ENCODE measurements at regions not wholly inside any gene's neighbourhood (a gene's known extent, or its start where the extent isn't known, plus 50 kb on each side); places are given as distances from the start of the nearest gene placed in this dataset.

DNA sequence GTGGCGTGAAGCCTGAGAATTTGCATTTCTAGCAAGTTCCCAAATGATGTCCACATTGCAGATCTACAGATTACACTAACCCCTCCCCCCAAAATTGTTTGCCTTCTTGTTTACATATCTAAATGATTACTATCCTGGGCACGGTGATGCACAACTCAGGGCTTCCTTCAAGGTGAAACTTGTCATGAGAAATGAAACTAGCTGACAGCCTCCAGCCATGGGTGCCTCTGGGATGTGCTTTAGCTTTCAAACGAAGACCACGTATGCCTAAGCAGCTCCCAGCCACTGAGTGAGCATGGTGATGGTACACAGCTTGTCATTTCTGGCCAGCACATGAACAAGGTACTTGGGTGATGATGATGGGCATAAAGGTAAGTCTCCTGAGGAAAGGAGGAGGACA, 464.8 kb upstream of the DDX18 start:
- Histone ChIP-seq H2BK5ac (ENCODE audit: low read depth, low read length) (no peak overlapping the region), H3K4ac (replicated peaks; ENCODE audit: insufficient read length, low read depth, low read length) (no peak overlapping the region), H3K18ac (ENCODE audit: extremely low read depth, low read length) (no peak overlapping the region), H3K4me1 (replicated peaks in 1 of 4; ENCODE audit: control insufficient read depth in 3 of 4, insufficient read depth in 4 of 4, low read length in 3 of 4) (no peaks in the 10 kb centered on the region), H3K9ac (replicated peaks in 1 of 4; ENCODE audit: extremely low read depth in 1 of 4, low read depth in 3 of 4, low read length in 3 of 4) (no peak overlapping the region), H4K91ac (replicated peaks; ENCODE audit: insufficient read length, low read length) (no peak overlapping the region), H2BK15ac (ENCODE audit: low read length) (no peak overlapping the region), H3K79me1 (ENCODE audit: low read depth, low read length) (no peaks in the 10 kb centered on the region), H2BK20ac (ENCODE audit: low read length) (no peak overlapping the region), H2AFZ (ENCODE audit: low read length) (no peak overlapping the region), H3K14ac (ENCODE audit: insufficient read length) (no peak overlapping the region), H2AK5ac (ENCODE audit: low read depth, low read length) (no peak overlapping the region), H3K4me3 (ENCODE audit: extremely low read depth in 1 of 4, insufficient read depth in 2 of 4, low read depth in 3 of 4, low read length in 4 of 4) (no peak overlapping the region), H3K79me2 (ENCODE audit: control insufficient read depth in 1 of 2, insufficient read depth in 2 of 2, low read length in 2 of 2) (no peaks in the 10 kb centered on the region), H2BK120ac (replicated peaks; ENCODE audit: low read depth, low read length) (no peak overlapping the region), H2BK12ac (ENCODE audit: low read depth, low read length) (no peak overlapping the region), H3K9me3 (ENCODE audit: insufficient read depth in 2 of 2, low read depth in 1 of 2, low read length in 1 of 2) (no peaks in the 10 kb centered on the region), H3K27ac (ENCODE audit: low read depth, low read length) (no peak overlapping the region), H4K8ac (ENCODE audit: extremely low read depth, insufficient read depth, low read length) (no peak overlapping the region), H3K27me3 (replicated peaks in 1 of 4; ENCODE audit: control insufficient read depth in 3 of 4, extremely low read depth in 1 of 4, insufficient read depth in 3 of 4, low read length in 3 of 4) (no peaks in the 10 kb centered on the region), H3K4me2 (ENCODE audit: insufficient read depth in 1 of 2, low read depth in 2 of 2, low read length in 2 of 2) (no peak overlapping the region), H3K56ac (replicated peaks; ENCODE audit: insufficient read length, low read depth, low read length) (no peak overlapping the region), H4K20me1 (replicated peaks in 1 of 2; ENCODE audit: control insufficient read depth in 1 of 2, insufficient read depth in 2 of 2, low read length in 2 of 2) (no peaks in the 10 kb centered on the region), H4K5ac (ENCODE audit: insufficient read length, low read depth, low read length) (no peak overlapping the region), H3K23ac (ENCODE audit: insufficient read length) (no peak overlapping the region), H3K36me3 (ENCODE audit: control insufficient read depth in 2 of 4, insufficient read depth in 4 of 4, low read length in 3 of 4) (no peaks in the 10 kb centered on the region), H3K23me2 (ENCODE audit: low read depth, low read length) (no peaks in the 10 kb centered on the region)
- no peak for FAIRE-seq
- DNase-seq (ENCODE audit: low read depth in 1 of 2, low spot score in 2 of 2), result no peak
- CTCF ChIA-PET (ENCODE audit: partially characterized antibody), result interaction anchor here (0.9 to 1.6 kb wide), 2 partner anchors 9 to 186 kb away, joined by 4 read pairs; no protein-coding TSS in a partner anchor
- POLR2A ChIA-PET (ENCODE audit: partially characterized antibody), result no interaction called here
- 90% methylated on average over 4 of the region's 4 CpGs; no CpG with 5 or more reads in 1 of the 2 experiments for WGBS, 2 experiments (ENCODE audit: extremely low coverage in 1 of 2, insufficient coverage in 1 of 2, insufficient read length in 1 of 2, insufficient replicate concordance in 2 of 2, low coverage in 1 of 2, low lambda C conversion rate in 2 of 2, missing lambda C conversion rate in 1 of 2)
- no peak for TF ChIP-seq SAP30 (IDR thresholded peaks at IDR 0.05; ENCODE audit: insufficient read depth, insufficient replicate concordance, low read length)
- TF ChIP-seq, protein P1, sequence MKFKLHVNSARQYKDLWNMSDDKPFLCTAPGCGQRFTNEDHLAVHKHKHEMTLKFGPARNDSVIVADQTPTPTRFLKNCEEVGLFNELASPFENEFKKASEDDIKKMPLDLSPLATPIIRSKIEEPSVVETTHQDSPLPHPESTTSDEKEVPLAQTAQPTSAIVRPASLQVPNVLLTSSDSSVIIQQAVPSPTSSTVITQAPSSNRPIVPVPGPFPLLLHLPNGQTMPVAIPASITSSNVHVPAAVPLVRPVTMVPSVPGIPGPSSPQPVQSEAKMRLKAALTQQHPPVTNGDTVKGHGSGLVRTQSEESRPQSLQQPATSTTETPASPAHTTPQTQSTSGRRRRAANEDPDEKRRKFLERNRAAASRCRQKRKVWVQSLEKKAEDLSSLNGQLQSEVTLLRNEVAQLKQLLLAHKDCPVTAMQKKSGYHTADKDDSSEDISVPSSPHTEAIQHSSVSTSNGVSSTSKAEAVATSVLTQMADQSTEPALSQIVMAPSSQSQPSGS (IDR thresholded peaks at IDR 0.05; ENCODE audit: low read length), result no peak
- TF ChIP-seq JUND (IDR thresholded peaks at IDR 0.05; ENCODE audit: low read length), result no peak
- no peak for TF ChIP-seq JUN (IDR thresholded peaks at IDR 0.05; ENCODE audit: low read depth, low read length)
- TF ChIP-seq, protein P2, sequence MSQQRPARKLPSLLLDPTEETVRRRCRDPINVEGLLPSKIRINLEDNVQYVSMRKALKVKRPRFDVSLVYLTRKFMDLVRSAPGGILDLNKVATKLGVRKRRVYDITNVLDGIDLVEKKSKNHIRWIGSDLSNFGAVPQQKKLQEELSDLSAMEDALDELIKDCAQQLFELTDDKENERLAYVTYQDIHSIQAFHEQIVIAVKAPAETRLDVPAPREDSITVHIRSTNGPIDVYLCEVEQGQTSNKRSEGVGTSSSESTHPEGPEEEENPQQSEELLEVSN (IDR thresholded peaks at IDR 0.05), result no peak
- TF ChIP-seq SP4 (IDR thresholded peaks at IDR 0.05; ENCODE audit: low read length), result no peak
- TF ChIP-seq NRF1 (IDR thresholded peaks at IDR 0.05; ENCODE audit: low read depth, low read length), result no peak
- TF ChIP-seq SP1 (IDR thresholded peaks at IDR 0.05; ENCODE audit: low read depth, low read length), result no peak
- TF ChIP-seq TAF1 (IDR thresholded peaks at IDR 0.05; ENCODE audit: low read depth, low read length), result no peak
- TF ChIP-seq GTF2F1 (IDR thresholded peaks at IDR 0.05; ENCODE audit: borderline replicate concordance, low read depth, low read length), result no peak
- no peak for TF ChIP-seq EP300 (IDR thresholded peaks at IDR 0.05; ENCODE audit: borderline replicate concordance in 1 of 2, low read depth in 2 of 2, low read length in 2 of 2)
- TF ChIP-seq SIN3A (conservative IDR thresholded peaks at IDR 0.05 in 1 of 2, IDR thresholded peaks at IDR 0.05 in 1 of 2; ENCODE audit: low read depth in 1 of 2, low read length in 2 of 2), result no peak
